SH-SY5Y (cell line): ENCODE measurements at regions not wholly inside any gene's neighbourhood (a gene's known extent, or its start where the extent isn't known, plus 50 kb on each side); places are given as distances from the start of the nearest gene placed in this dataset.

ENCODE experiments used
- GATA2 ChIP-seq: IDR thresholded peaks from 2 replicates; pipeline ENCODE4 v1.6.1; 2011; ENCODE audit warnings: mild to moderate bottlenecking, low read depth, low read length
- GATA3 ChIP-seq: IDR thresholded peaks from 2 replicates; pipeline ENCODE4 v1.6.1; 2011; ENCODE audit warnings: low read depth, mild to moderate bottlenecking, low read length, moderate library complexity

DNA sequence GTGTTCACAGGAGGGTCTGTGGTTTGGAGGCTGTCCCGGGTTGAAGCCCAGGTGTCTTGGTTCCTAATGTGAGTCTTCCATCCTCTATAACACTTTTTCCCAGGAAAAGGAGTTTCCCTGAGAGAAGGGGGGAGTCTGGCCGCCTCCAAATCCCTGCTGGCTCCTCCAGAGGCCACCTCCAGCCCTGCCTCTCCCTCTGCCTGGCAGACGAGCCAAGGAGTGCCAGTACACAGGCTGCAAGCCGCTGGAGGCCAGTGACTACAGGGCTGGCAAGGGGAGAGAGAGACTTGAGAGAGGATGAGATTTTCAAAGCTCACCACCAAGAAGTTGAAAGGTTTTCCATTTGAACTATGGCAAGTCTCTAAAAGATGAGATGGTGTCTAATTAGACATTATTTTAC, 154.2 kb upstream of the ID2 start:
- TF ChIP-seq GATA2, result no peak

DNA sequence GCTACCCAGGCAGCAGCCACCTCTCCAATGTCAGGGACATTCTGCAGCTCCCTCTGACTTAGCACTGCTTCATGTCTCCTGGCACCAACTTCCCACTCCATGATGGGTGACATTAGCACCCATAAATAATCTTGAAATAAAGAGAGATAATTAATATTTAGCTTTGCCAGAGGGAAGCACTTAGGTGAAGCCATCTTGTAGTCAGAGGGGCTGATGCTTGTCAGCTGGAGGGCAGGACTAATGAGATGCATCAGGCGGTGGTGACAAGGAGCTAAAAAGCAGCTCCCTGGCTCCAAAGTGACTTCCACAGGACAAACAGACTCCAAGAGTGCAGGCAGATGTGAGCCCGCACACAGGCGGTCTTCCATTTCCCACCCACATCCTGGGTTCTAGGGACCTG, 153.0 kb upstream of the ID2 start:
- TF ChIP-seq GATA3 (no peak), GATA2 (peak; percentile 34; the same call in 1 of the 2 replicates)

DNA sequence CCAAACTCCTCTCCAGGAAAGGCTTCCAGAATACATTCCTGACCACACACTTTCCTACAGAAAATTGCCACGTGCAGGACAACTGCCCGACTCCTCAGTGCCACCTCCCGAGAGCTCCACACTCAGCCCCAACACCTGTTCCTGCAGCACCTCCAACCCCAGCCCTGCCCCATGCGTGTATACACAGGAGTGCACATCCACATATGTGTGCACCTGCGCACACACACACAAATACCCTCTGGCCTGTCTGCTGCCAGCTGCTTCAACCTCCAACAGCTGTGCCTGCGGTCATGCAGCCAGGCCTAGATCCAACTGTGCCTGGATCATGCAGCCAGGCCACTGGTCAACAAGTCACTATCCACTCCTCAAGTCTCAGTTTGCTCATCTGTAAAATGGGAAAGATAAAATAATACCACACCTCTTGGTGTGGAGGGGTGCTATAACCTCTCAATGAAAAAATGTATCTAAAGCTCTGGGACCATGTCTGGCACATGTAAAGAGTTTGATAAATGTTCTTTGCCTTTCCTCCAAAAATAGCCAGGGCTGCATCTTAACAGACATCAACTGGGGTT, 152.1 kb upstream of the ID2 start:
- no peak for TF ChIP-seq GATA3
- no peak for TF ChIP-seq GATA2

DNA sequence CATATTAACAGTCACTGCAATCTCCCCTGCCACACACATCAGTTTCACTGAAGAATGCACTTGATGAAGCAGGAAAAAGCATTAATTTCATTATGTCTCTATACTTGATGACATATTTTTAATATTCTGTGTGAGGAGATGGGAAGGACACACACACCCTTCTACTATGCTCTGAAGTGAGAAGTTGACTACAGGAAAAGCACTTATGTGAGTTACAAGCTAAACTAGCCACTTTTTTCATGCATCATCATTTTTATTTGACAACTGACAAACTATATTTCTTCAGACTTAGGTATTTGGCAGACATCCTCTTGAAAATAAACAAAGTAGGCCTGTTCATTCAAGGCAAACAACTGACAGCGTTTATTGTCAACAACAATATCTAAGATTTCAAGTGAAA, 150.4 kb upstream of the ID2 start:
- TF ChIP-seq GATA2 (no peak), GATA3 (no peak)

DNA sequence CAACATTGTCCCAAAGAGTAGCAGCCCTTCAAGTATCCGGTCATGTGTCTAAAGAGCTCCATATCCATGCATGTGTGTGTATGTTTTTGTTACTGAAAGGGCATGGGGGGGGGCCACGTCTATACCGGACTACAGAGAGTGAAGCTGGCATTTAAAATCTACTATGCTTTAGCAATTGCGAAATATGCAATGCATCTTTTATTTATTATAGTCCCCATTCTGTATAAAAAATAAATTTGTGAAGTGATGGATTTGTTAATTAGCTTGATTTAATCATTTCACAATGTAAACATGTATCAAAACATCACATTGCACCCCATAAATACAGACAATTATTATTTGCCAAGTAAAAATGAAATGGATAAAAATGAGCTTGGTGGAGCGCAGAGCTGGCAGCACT, 149.4 kb upstream of the ID2 start:
- TF ChIP-seq GATA2 (no peak), GATA3 (no peak)

DNA sequence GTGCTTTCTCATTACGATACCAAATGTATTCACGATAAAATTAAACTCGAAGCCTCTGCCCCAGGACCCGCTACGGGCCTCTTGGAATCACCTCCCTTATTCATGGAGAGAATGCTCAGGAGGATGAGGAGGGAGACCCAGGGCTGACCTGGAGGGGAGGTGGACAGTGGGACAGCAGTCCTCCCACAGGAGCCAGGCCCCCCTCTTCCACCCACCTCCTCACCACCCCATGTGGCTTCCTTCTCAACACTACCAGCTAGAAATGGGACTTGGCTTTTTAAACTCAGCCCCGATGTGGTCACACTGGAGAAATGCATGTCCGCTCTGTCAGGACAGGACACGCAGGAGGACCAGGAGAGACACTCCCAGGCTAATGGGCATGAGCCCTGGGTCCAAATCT, 147.9 kb upstream of the ID2 start:
- TF ChIP-seq GATA2 (no peak), GATA3 (no peak)

DNA sequence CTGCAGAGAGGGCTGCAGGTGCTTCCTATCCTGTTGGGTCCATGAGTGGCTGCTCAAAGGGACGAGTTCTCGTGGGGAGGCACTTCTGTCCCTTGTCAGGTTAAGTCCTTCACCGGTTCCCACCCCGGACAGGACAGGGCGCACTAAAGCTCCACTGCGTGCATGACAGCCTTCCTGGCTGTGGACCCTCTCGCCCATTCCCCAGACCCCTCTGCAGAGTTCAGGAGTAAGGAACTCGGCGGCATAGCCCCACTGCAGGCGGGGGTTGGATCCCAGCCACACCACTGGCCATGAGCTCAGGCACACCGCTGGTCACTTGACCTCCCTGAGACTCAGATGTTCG, 147.5 kb upstream of the ID2 start:
- no peak for TF ChIP-seq GATA2
- no peak for TF ChIP-seq GATA3

DNA sequence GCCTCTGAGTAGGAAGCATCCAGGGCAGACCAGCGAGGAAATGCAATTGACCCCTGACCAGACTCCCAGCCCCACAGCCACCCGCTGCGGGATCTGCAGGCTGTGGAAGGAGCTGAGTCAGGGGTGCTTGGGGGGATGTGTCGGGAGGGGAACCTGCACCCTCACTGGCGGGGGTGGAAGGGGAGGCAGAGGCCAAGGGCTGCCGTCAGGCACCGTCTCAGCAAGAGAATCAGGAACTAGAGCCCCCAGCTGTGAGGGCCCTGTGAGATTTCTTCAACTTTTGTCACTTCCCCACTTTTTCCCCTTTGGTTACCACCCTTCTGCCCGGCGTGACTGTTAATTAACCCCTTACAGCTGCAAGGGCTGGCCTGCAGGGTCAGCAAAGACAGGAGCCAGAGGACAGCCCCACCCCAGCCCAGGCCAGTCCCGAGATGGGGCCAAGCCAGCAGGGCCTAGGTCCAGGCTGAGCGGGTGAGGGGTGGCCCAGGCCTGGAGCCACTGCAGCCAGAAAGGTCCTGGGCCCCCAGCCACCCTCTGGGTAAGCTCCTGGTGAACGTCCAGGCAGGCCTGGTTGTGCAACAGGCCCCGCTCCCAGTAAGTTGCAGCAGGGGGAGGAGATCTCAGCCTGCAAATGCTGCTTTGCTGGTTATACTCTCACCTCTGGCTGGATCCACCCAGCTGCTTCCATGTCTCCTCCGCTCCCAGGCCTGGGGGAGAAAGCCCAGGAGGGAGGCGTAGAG, 147.0 kb upstream of the ID2 start:
- TF ChIP-seq GATA2, result no peak
- TF ChIP-seq GATA3, result no peak

DNA sequence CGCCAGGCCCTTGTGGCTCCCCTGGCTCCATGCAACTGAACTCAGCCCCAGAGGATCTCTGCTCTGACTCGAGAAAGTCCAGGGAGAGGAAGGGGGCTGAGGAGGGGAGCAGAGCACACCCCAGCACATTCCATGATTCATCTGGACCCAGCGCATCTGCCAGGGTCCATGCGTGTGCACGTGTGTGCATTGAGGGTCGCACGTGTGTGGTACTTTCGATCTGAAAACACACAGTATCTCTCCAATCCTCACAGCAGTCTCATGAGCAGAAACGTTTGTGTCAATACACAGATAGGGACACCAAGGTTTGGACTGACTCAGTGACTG, 146.4 kb upstream of the ID2 start:
- TF ChIP-seq GATA2 (no peak), GATA3 (no peak)

DNA sequence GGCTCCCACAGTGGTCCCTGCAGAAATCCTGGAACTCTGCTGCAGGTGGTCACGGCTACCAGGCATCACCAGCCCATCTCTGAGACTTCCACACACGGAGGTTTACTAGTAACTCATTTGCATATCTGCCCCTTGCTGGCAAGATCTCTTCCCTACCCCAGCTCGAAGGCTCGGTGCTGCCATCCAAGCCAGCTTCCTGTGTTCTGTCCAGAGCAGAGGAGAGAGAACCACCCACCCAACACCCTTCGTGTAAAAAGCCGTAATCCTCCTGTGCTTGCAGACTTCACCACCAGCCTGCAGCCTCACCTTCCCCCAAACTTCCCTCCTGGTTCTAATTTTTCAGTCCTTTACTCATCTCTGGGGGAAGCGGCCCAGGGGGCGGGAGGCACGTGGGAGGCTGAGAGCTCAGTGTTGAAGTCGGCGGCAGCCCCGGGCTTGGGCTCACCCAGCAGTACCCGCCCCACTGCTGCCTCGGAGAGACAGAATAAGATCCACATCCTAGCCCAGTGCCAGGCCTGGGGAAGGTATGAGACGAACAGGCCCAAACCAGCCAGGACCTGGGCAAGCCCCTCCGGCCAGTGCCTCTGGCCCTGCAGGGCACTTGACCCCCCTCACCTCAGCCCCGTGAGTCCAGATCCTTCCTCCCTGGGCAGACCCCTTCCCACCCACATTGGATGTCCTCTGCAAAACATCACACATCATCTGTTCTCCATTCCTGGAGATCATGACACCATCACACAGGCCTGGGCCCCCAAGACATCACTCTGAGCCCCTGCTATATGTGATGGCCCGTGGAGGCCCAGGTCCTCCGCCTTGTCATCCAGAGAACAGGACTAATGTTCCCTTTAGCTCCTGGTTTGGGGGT, 145.8 kb upstream of the ID2 start:
- TF ChIP-seq GATA3, result no peak
- TF ChIP-seq GATA2, result no peak

DNA sequence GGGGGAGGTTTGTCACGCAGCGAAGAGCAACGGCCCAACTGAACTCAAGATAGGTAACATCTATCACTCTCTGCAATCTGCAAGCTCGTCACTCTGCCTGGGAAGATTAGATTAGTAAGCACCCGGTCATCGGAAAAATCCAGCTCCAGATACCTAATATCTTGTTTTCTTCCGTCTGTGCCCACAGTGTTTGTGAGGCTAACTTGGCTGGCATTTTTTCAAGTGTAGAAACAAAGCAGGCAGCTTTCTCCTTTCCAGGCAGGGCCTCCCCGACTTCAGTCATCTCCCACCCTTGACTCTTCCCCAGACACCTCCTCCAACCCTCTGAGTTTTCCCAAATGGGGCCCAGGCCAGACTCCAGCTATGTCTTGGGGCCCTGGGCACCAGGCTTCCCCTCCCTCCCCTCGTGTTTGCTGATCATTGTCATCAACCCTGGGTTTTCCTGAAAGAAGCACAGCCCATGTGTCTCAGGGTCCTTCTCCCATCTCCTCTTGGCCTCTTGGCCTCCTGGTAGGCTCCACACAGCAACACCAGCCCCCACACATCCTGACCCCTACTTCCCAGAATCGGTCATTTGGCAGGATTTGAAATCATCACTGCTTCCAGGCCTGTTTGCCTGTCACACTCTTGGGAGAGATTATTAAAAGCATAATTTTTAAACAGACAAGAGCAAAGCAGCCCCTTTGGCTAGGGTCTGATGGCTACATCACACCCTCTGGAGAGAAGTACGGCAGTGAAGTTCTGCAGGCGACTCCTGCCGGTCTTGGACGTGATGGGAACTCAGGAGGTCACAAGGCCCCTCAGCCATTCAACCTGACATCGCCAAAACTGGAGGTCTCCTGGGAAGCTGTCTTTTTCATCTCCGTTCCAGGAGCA, 144.9 kb upstream of the ID2 start:
- peak; percentile 93 for TF ChIP-seq GATA2
- no peak for TF ChIP-seq GATA3

DNA sequence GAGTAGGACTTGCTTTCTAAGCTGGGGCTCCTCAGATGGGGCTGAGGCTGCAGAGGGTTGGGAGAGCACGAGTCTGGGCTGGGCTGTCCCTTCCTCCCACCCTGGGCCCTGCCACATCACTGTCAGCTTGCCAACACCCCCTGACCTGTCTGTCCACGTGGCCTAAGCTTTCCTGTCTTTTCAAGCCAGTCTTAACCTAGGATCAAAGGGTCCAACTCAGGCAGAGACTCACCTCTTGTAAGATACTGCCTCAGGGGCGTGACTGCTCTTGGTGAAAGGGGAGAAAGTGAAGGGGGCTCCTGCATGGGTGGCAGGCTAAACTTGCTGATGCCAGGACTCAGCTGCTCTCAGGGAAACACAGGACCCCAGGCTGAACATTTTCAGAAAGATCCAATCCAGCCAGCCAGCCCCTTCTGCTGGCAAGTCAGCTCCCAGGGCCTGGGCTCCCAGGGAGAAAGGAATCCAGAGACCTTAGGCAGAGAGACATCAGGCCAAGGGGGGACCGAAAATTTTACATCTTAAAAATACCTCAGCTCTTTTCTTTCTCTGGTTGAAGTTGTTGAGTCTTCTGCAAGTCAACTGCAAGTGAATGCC, 144.2 kb upstream of the ID2 start:
- TF ChIP-seq GATA2, result no peak
- TF ChIP-seq GATA3, result no peak

DNA sequence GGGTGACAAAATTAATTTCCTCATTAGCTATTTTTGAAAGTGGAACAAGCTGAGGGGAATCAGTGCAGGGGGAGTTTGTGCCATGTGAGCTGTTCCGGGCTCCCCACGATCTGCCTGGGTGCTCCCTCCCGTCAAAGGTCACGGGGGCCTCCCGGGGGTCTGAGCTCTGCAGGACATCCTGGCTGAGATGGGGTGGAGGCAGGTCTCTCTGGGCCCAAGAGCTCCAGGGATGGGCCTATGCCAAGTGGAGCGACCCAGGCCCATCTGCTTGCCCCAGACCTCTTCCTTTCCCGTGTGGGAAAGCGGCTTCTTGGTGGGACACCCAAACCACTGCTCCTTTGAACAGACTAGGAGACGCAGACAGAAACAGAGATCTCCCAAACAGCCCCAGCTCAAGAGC, 143.3 kb upstream of the ID2 start:
- TF ChIP-seq GATA2 (no peak), GATA3 (no peak)

DNA sequence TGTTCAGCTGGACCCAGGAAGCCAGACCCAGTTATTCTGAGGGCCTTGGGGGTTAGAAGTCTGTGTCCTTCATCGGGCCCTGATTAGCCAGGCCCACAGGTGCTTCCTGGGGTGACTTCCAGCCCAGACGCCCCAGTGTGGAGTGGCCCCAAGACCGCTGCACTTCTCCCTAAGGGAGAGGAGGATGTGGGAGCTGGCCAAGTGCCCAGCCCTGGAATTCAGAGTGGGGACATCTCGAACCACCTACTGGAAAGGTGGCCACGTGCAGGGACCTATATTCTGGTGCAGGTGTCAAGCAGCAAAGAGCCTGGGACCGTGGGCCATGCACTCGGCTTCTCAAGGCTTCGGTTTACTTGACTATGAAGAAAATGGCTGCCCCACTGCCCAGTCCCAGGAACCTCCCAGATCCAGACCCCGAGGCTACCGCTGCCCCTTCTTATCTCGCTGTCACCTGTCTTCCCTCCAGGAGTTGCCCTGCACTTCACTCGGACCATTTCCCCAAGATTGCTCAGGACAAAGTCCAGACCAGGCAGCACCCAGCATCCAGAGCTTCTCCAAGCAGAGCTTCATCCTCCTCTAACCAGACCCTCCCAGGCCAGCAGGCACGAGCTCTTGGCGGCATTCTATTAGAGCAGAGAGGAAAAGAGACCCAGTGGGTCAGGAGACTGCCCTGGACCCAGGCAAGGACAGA, 142.8 kb upstream of the ID2 start:
- TF ChIP-seq GATA2 (peak; percentile 44; the same call in 1 of the 2 replicates), GATA3 (no peak)
